Mucosa of gallbladder (tissue), 1 donor: ENCODE measurements at regions not wholly inside any gene's neighbourhood (a gene's known extent, or its start where the extent isn't known, plus 50 kb on each side); places are given as distances from the start of the nearest gene placed in this dataset.

ENCODE experiments used
- DNase-seq: peaks from one replicate; pipeline ENCODE4 v3.0.0-alpha.2; 2020; ENCODE audit warnings: low spot score
- donor health status: DM: no; HTN: no; CAD: no.

DNA sequence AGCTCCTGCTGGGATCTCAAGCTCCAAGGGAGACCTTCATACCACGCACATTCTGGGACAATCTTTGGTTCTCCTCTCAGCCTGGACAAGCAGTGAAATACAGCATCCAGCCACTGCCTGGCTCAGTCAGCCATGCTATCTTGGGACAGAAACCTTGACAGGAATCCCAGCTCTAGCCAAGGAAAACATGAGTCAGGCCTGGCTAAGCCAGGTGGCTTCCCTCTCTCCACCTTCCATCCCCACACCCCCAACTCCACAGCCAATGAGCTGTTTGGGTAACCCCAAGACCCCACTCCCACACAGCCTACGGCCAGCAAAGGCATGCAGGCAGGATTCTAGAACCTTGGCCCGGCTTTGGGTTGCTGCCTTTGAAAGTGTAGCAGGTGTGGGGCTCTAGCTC is 64.9 kb downstream of the MCFD2 start:
- DNase-seq: peak; percentile 49

- peak; percentile 54 for DNase-seq
Observed at GRCh38 chr2:46849721-46850556, 65.7 kb downstream of the MCFD2 start.

DNA sequence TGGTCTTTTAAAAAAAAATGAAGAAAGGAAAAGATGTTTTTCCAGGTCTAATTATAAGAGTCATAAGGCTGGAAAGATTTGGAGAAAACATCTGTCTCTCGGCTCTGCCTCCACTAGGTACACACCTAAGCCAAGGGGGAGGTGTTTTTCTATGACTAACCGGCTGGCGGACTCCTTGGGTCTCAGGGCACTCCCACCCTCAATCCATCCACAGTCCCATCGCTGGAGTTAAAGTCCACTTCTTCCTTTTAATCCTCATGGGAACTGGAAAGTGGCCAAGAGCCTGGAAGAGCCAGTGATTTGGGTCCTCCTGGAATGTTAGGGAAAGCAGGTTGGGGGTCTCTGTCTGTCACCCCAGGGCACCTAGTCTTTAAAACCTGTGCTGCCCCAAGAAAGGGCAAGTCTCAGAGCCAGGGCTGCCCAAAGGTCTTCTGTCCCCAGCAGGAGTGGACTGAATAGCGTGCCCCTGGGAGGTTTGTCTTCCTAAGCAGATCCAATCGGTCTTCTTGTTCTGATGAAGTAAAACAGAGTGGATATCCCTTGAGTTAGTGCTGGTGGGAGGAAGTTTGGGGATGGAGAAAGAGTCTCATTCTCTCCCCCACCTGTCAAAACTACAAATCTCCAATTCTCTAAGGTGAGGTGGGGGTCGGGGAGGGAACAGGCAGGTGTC is 66.4 kb downstream of the MCFD2 start:
- peak; percentile 58 for DNase-seq

GRCh38 chr2:46848447-46848846 is 67.2 kb downstream of the MCFD2 start:
- DNase-seq: no peak

GRCh38 chr2:46847726-46848412 is 67.7 kb downstream of the MCFD2 start:
- DNase-seq: no peak

GRCh38 chr2:46847185-46847710 is 68.4 kb downstream of the MCFD2 start:
- DNase-seq: peak; percentile 96

- DNase-seq: no peak
Observed at GRCh38 chr2:46846536-46846935, 69.1 kb downstream of the MCFD2 start.

- no peak for DNase-seq
Observed at GRCh38 chr2:46845542-46846486, 69.8 kb downstream of the MCFD2 start.

DNA sequence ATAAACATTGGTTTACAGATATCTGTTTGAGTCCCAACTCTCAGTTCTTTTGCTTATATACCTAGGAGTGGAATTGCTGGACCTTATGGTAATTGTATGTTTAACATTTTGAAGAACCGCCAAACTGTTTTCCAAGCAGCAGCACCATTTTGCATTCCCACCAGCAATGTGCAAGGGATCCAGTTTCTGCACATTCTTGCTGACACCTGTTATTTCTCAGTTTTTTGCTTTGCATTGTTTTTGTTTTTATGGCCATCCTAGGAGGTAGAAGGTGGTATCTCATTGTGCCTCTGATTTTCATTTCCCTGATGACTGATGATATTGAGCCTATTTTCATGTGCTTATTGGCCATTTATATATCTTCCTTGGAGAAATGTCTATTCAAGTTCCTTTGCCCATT is 71.2 kb downstream of the MCFD2 start:
- no peak for DNase-seq

GRCh38 chr2:46844034-46844433 is 71.6 kb downstream of the MCFD2 start:
- DNase-seq: no peak

DNA sequence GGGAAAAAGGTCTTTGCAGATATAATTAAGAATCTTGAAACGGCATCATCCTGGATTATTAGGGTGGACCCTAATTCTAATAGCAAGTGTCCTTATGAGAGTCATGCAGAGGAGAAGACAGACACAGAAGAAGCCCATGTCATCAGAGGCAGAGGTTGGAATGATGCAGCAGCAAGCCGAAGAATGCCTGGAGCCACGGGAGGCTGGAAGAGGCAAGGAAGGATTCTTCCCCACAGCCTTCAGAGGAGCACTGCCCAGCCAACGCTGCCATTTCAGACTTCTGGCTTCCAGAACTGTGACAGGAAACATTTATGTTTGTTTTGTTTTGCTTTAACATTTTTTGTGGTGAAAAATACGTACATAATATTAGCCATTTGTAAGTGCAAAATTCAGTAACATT is 72.3 kb downstream of the MCFD2 start:
- DNase-seq: no peak

DNA sequence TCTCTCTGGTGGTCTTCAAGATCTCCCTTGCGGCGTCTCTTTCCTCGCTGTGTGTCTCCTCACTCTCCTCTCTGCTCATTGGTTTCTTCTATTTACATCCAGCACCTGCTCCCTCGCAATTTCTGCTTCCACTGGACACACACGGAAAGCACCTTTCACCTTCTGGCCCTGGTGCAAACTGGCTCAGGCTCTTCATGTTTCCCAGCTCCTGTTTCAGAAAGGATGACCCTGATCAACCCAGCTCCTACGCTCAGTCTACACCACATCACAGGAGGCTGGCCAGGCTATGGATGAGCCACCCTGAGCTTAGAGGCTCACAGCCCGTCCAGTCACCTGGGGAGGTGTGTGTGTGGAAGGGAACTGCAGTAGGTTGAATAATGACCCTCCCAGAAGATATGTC is 72.7 kb downstream of the MCFD2 start:
- DNase-seq: no peak

GRCh38 chr2:46841621-46842020 is 74.0 kb downstream of the MCFD2 start:
- DNase-seq: peak; percentile 40

- DNase-seq: no peak
Observed at GRCh38 chr2:46839045-46839444, 76.6 kb downstream of the MCFD2 start.

GRCh38 chr2:46837704-46838103 is 77.9 kb downstream of the MCFD2 start:
- no peak for DNase-seq

- DNase-seq: no peak
Observed at GRCh38 chr2:46837112-46837454, 78.5 kb downstream of the MCFD2 start.

- no peak for DNase-seq
Observed at GRCh38 chr2:46836295-46837111, 79.1 kb downstream of the MCFD2 start.

- no peak for DNase-seq
Observed at GRCh38 chr2:46835520-46835919, 80.1 kb downstream of the MCFD2 start.

DNA sequence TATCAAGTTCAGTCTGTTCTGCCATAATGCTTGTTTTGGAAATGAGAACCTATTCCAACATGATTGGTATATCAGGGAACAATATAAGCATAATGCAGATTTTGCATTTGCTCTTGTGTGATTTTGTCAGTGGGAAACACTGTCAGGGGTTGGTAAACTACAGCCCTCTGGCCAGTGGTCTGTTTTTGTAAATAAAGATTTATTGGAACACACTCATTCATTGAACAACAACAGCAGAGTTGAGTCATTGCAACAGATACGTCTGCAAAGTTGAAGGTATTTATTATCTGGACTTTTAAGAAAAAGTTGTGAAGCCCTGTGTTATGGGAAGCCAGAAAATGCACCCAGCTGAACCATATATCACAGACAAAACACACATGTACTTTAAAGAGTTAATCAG is 83.1 kb downstream of the MCFD2 start:
- no peak for DNase-seq

DNA sequence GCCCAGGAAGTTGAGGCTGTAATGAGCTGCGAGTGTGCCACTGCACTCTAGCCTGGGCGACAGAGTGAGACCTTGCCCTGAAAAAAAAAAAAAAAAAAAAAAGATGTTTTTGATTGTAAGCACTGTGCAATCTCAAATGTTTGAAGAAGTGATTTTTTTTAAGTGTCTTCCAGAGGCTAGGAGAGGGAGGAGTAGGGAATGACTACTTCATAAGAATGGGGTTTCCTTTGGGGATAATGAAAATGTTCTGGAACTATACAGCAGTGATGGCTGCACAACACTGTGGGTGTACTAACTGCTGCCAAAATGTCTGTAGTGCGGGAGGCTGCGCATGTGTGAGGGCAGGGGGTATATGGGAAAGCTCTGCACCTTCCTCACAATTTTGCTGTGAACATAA is 83.7 kb downstream of the MCFD2 start:
- DNase-seq: no peak
